ENCODE measurements at regions not wholly inside any gene's neighbourhood (a gene's known extent, or its start where the extent isn't known, plus 50 kb on each side); places are given as distances from the start of the nearest gene placed in this dataset.

DNA sequence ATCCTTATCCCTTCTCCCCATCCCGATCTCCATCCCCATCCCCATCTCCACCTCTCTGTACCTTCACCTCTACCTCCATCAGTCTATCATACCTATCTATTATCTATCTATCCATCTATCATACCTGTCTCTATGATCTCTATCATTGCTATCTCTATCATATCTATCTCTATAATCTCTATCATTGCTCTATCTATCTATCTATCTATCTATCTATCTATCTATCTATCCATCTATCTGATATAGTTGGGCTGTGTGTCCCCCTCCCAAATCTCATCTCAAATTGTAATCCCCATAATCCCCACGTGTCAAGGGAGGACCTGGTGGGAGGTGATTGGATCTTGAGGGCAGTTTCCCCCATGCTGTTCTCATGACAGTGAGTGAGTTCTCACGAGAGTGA lies 97.9 kb upstream of the PAXBP1 start:
- no peak for TF ChIP-seq CTCF (conservative IDR thresholded peaks at IDR 0.05 in 1 of 2, IDR thresholded peaks at IDR 0.05 in 1 of 2; ENCODE audit: low read depth in 1 of 2, low read length in 2 of 2)
- no peak for TF ChIP-seq EZH2 (IDR thresholded peaks at IDR 0.05; ENCODE audit: low read length, missing control alignments)
